Stimulated activated CD4-positive, alpha-beta T cell treated with anti-CD3 and anti-CD28 coated beads, TNF-alpha, amount 100 ng/mL, for 48 hours (primary cell): ENCODE measurements at regions not wholly inside any gene's neighbourhood (a gene's known extent, or its start where the extent isn't known, plus 50 kb on each side); places are given as distances from the start of the nearest gene placed in this dataset.

ENCODE experiments used
- DNase-seq, 3 donors: peaks; one replicate each; pipeline ENCODE4 v3.0.0-alpha.2; 2020; ENCODE audit warnings: low read depth in 3 of 3

DNA sequence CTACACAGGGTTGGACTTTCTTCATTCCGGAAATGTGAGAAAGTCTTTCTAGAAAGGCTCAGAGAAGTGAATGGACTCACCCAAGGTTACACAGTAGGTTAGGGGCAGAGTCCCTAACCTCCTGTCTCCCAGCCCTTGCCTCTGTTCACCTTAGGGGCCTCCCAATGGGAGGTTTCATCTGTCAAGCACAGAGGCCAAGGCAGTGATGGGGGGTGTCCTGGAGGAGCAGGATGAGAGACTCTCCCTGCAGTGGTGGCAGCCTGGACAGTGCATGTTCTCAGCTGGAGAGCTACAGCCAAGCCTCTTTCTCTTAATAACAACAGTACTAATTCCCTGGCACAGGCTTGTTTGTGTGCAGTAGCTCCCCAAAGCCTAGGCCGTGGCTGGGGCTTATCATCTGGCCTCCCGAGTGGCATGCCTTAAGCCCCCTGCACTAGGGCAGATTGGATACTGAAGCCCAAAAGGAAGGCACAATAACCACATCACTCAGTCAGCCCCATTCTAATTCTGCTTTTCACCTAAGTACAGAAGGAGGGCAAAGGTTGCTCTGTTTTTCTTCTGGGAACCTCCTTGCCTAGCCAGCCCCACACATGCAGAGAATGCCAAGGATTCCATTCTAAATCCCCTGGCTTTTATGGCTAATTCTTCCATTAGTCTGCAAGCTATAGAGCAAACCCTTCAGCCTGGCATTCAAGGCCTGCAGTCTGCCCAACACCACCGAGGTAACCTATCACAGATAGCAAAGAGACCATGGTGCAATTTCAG lies 50.2 kb upstream of the XPA start:
- no peak for DNase-seq

- DNase-seq = no peak
Measured at GRCh38 chr9:97748525-97748924, 51.4 kb upstream of the XPA start.

DNA sequence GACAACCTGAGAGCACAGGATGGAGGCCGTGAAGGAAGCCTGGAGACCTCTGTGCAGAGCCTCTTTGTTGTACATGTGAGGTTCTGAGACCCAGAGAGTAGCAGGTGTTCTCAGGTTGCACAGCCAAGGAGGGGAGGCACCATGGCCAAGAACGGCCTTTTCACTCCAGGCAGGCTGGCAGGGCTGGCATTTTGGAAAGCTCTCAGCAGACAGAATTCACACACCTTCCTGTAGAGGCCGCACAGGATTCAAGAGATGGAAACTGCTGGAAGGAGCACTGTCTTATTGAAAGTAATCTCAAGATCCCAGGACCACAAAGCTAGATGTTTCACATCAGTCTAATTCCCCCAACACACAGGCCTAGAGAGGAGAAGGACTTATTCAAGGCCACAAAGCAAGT lies 52.8 kb upstream of the XPA start:
- DNase-seq = no peak

GRCh38 chr9:97751531-97751930 lies 54.4 kb upstream of the XPA start:
- no peak for DNase-seq

- DNase-seq = no peak
Measured at GRCh38 chr9:97752274-97752673, 55.1 kb upstream of the XPA start.

DNA sequence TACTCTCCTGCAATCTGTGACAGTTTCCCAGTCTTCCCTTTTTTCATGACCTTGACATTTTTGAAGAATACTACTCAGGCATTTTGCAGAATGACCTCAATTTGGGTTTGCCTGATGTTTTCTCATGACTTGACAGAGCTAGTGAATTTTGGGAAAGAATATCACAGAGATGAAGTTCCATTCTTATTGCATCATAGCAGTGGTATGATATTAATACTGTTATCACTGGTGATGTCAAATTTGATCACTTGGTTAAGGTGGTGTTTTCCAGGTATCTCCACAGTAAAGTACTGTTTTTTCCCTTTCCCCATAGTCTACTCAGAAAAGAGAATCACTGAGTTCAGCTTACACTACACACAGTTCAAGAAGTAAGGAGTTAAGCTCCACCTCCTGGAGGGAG lies 56.2 kb upstream of the XPA start:
- DNase-seq = no peak

GRCh38 chr9:97753975-97754374 lies 56.8 kb upstream of the XPA start:
- no peak for DNase-seq

GRCh38 chr9:97755618-97756267 lies 58.6 kb upstream of the XPA start:
- DNase-seq = no peak

DNA sequence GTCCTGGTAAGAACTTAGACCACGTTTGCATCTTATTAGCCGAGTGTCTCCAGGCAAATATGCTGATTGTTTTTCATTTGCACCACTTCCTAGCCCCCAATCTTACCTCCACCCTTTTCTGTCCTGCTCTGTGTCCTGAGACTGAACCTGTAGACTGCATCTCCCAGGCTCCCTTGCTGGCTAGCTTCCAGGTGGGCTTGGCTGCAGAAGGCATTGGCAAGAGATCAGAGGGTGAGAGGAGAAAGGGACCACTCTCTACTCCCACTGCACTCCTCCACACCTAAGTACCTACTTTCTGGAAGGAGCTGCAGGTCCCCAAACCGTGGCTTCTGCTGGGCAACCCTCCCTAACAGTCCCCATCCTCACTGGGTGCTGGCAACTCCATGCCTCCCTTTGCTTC lies 59.9 kb upstream of the XPA start:
- no peak for DNase-seq

DNA sequence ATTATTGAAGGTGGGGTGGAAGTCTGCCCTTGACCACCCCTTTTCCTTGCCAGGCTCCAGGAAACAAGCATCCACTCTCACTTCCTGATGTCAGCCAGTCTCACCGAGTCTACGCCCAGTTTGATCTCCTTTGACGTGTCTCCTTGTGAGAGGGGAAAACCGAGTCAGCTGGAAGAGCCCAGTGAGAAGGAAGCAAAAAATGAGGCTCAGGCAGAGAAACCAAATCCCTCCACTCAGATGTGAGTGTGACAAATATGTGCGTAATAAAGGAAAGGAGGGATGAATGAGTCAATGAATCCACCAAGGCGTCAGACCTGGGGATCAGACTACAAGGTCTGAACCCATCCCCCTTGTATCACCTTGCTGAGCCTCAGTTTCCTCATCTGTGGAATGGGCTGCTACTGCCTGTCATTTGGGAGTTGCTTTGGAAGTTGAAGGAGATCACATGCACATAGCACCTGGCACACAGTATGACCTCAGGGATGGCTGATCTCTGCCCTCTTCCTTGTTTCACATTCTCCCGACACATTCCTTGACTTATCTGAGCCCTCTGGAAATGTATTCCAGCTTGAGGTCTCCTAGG lies 61.3 kb upstream of the XPA start:
- no peak for DNase-seq

DNA sequence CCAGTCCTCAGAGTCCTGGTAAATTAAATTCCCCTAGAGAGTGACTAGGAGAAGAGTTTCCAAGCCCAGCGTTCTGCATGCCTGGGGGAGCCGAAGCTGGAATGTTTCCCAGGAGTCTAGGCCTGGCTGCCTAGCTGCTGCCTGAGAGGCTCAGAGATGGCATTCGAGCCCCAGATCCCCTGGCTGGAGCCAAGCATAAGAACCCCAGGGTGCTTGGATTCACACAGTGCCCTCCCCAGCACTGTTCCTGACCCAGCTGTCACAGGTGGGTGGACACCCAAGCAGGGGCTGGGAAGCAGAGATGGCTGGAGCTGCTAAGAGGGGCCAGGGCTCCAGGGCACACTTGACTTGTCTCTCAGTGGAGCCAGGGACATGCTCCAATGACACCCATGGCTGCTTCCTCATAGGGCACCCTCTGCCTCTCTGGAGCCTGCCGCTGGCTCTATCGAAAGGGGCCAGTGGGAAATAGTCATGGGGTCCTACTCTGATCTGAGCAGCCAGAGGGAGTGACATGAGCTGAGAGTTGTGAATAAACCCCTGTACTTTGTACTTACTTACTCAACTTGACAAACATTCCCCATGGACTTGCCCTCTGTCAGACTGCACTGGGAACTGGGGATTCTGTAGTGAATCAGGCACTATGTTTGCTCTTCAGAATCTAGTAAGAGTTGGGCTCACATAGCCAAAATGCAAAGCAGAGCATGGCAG lies 62.6 kb upstream of the XPA start:
- no peak for DNase-seq

GRCh38 chr9:97761056-97761598 lies 64.0 kb upstream of the XPA start:
- DNase-seq = no peak

DNA sequence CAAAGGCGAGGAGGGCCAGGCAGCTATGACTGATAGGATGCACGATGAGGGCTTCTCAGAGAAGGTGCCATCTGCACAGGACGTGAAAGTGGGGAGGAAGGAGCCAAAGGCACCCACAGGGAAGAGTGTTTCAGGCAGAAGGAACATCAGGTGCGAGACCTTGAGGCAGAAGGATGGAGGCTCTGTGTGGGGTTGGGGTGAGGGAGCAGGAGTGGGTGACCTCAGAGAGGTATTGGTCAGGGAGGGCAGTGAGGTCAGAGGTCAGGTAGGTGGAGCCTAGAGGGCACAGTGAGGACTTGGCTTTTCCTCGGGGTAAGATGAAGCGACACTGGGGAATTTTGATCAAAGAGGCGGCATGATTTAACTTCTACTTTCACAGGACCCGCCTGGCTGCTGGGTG lies 64.7 kb upstream of the XPA start:
- no peak for DNase-seq

DNA sequence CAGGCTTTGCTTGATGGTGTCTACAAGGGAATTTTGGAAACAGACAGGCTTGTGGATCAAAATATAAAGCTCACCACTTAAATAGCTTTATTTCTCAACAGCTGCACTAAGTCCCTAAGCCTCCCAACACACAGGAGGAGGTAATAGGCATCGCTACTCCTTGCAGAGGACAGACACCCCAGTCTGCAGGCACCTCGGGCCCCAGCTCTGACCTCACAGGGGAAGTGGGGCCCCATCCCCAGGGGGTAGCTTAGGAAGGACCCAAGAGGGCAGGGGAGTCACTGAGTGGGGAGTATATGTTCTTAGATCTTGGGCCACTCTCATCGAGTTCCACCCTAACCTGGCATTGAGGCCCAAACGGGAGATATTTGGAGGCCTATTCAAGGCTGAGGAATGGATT lies 66.7 kb upstream of the XPA start:
- no peak for DNase-seq

GRCh38 chr9:97766092-97766491 lies 69.0 kb upstream of the XPA start:
- no peak for DNase-seq

DNA sequence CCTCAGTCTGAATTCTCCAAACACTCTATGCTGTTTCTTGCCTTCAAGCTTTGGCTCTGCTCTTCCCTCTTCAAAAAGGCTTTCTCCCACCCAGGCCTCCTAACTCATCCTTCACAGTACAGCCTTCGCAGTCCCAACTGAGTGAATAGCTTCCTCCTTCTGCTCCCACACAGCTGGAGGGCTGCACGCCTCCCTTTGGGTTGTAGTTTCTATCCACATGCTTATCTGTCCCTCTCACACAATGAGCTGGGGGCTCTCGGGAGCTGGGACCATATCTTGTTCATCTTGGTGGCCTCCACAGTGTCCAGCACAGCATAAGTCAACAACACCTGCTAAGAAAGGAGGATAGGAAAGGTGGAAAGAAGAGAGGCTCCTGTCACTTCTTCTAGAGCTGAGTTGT lies 69.5 kb upstream of the XPA start:
- DNase-seq = no peak

DNA sequence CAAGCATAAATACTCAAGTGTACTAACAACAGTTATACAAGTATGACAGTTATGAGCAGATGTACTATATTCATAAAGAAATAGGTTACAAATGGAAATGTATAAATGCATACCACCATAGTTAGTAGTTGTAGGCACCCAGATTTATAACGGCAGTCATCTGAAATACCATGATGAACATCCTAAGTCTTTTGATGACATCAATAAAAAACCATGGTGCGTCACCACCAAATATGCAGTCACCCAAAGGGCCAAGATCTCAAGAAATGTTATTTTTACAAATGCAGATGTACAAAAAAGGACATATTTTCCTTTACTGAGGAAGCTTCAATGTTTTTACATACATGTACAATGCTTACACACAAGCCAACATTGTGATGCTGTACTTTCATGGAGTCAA lies 70.8 kb upstream of the XPA start:
- DNase-seq = no peak

- DNase-seq = no peak
Measured at GRCh38 chr9:97768746-97769145, 71.6 kb upstream of the XPA start.

DNA sequence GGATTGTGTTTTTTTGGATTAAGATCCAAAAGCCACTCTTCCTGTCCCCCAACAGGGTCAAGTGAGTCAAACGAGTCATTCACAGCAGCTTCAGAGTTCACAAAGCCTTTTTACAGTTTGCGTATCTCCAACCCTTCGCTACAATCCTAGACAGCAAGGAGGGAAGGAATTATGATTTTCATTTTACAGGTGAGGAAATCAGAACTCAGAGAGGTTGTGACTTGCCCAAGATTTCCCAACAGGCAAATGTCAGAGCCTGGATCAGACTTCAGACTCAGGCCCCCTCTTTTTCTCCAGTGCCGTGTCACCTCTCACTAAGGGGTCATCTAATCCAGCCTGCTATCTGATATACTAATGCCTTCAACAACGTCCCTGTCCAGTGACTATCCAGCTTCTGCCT lies 72.1 kb upstream of the XPA start:
- DNase-seq = no peak

DNA sequence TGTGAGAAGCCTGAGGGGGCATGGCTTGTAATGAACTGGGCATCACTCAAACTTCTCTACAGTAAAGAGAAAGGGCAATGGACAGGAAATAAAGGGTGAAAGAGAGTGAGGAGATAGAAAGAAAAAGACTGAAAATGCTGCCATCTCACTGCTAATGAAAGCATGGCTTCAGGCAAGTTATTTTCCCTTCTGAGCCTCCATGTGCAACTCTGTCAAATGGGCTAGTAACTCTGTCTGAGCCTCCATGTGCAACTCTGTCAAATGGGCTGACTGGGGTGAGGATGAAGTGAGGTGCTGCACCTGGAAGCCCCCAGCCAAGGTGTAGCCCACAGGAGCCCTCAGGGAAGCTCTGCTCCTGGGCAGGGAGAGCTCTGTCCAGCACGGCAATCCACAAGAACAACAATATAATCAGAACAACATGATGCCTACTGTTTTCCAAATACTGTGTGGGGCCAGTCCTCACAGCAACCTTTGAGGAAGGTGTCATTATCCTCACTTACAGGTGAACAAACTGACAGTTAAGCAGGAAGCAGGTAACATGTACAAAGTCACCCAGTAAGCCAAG lies 73.8 kb upstream of the XPA start:
- DNase-seq = no peak

- DNase-seq = no peak
Measured at GRCh38 chr9:97771641-97772040, 74.5 kb upstream of the XPA start.

GRCh38 chr9:97772145-97772544 lies 75.0 kb upstream of the XPA start:
- no peak for DNase-seq
